MM.1S (cell line): ENCODE measurements at regions not wholly inside any gene's neighbourhood (a gene's known extent, or its start where the extent isn't known, plus 50 kb on each side); places are given as distances from the start of the nearest gene placed in this dataset.

Experiments used
- DNase-seq: peaks from one replicate; pipeline ENCODE4 v3.0.0-alpha.2; 2015
- H2AFZ ChIP-seq: fragments of 300-600 bp; sonication (generic); 2 replicates; pipeline ENCODE4 v1.6.0; 2016; ENCODE audit warnings: antibody characterized with exemption, low read length
- H3F3A ChIP-seq: fragments of 300-600 bp; sonication (generic); 2 replicates; pipeline ENCODE4 v1.6.1; 2016; ENCODE audit warnings: mild to moderate bottlenecking, antibody characterized with exemption, low read length, moderate library complexity, mixed read lengths; ENCODE audit not compliant: insufficient read depth
- H3K27ac ChIP-seq: fragments of 300-600 bp; sonication (generic); 2 replicates; pipeline ENCODE4 v1.5.1; 2016; ENCODE audit warnings: mild to moderate bottlenecking, low read length
- H3K27me3 ChIP-seq: fragments of 300-600 bp; sonication (generic); replicated peaks from 2 replicates; pipeline ENCODE4 v1.6.0; 2016; ENCODE audit warnings: low read length; ENCODE audit not compliant: insufficient read depth
- H3K36me3 ChIP-seq: fragments of 300-600 bp; sonication (generic); replicated peaks from 2 replicates; pipeline ENCODE4 v1.6.1; 2016; ENCODE audit warnings: mild to moderate bottlenecking, low read length, mixed read lengths; ENCODE audit not compliant: insufficient read depth
- H3K4me1 ChIP-seq: fragments of 300-600 bp; sonication (generic); 2 replicates; pipeline ENCODE4 v1.6.1; 2016; ENCODE audit warnings: low read length, mixed read lengths
- H3K4me2 ChIP-seq: fragments of 300-600 bp; sonication (generic); 2 replicates; pipeline ENCODE4 v1.6.0; 2016; ENCODE audit warnings: low read depth, low read length
- H3K4me3 ChIP-seq: fragments of 300-600 bp; sonication (generic); 2 replicates; pipeline ENCODE4 v1.5.1; 2016; ENCODE audit warnings: low read length, mixed read lengths
- H3K79me2 ChIP-seq: fragments of 300-600 bp; sonication (generic); 2 replicates; pipeline ENCODE4 v1.6.1; 2016; ENCODE audit warnings: mixed run types, low read length, mixed read lengths
- H3K9ac ChIP-seq: fragments of 300-600 bp; sonication (generic); 2 replicates; pipeline ENCODE4 v1.6.1; 2016; ENCODE audit warnings: low read length, mixed read lengths
- H3K9me2 ChIP-seq: fragments of 300-600 bp; sonication (generic); replicated peaks from 2 replicates; pipeline ENCODE4 v1.6.1; 2016; ENCODE audit warnings: mild to moderate bottlenecking, low read length, mixed read lengths; ENCODE audit not compliant: insufficient read depth
- H3K9me3 ChIP-seq: fragments of 300-600 bp; sonication (generic); replicated peaks from 2 replicates; pipeline ENCODE4 v1.6.1; 2016; ENCODE audit warnings: mild to moderate bottlenecking, low read length, mixed read lengths; ENCODE audit not compliant: insufficient read depth
- H4K20me1 ChIP-seq: fragments of 300-600 bp; sonication (generic); 2 replicates; pipeline ENCODE4 v1.6.1; 2016; ENCODE audit warnings: mild to moderate bottlenecking, low read length, moderate library complexity, mixed read lengths; ENCODE audit not compliant: insufficient read depth
- EZH2 ChIP-seq: fragments of 300-600 bp; sonication (generic); optimal IDR thresholded peaks from 2 replicates; pipeline ENCODE3; 2017; ENCODE audit warnings: low read depth, mild to moderate bottlenecking, antibody characterized with exemption, low read length, mixed read lengths
- EZH2phosphoT487 ChIP-seq: fragments of 300-600 bp; sonication (generic); IDR thresholded peaks from 2 replicates; pipeline ENCODE4 v1.6.1; 2018; ENCODE audit warnings: antibody characterized with exemption, low read length
- TF ChIP-seq, protein P1 (sequence below): fragments of 300-600 bp; sonication (generic); IDR thresholded peaks from 2 replicates; pipeline ENCODE4 v1.5.1; 2016; ENCODE audit warnings: antibody characterized with exemption, low read length, mixed read lengths

- Histone ChIP-seq H3K4me1 (peaks cover 16% of the 10 kb centered on the region), H3K27me3 (0 out of 2 replicates have a peak, but pooled peaks cover 9% of the 10 kb centered on the region), H2AFZ (no peak overlapping the region), H3K9me3 (no peaks in the 10 kb centered on the region), H3K9me2 (no peaks in the 10 kb centered on the region), H3K36me3 (no peaks in the 10 kb centered on the region), H3K9ac (no peak overlapping the region), H4K20me1 (no peaks in the 10 kb centered on the region), H3K79me2 (no peaks in the 10 kb centered on the region), H3K4me3 (no peak overlapping the region), H3K4me2 (peak overlapping the region; percentile 26; the same call in 1 of the 2 replicates), H3K27ac (no peak overlapping the region), H3F3A (peaks cover 5% of the 10 kb centered on the region; the same call in 1 of the 2 replicates)
- TF ChIP-seq EZH2phosphoT487 (no peak), EZH2 (no peak)
- TF ChIP-seq, protein P1, sequence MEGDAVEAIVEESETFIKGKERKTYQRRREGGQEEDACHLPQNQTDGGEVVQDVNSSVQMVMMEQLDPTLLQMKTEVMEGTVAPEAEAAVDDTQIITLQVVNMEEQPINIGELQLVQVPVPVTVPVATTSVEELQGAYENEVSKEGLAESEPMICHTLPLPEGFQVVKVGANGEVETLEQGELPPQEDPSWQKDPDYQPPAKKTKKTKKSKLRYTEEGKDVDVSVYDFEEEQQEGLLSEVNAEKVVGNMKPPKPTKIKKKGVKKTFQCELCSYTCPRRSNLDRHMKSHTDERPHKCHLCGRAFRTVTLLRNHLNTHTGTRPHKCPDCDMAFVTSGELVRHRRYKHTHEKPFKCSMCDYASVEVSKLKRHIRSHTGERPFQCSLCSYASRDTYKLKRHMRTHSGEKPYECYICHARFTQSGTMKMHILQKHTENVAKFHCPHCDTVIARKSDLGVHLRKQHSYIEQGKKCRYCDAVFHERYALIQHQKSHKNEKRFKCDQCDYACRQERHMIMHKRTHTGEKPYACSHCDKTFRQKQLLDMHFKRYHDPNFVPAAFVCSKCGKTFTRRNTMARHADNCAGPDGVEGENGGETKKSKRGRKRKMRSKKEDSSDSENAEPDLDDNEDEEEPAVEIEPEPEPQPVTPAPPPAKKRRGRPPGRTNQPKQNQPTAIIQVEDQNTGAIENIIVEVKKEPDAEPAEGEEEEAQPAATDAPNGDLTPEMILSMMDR = peak; percentile 8; the same call in 1 of the 2 replicates
- DNase-seq = peak; percentile 89
Observed at GRCh38 chr3:189563853-189564563, 67.2 kb upstream of the TP63 start.

DNA sequence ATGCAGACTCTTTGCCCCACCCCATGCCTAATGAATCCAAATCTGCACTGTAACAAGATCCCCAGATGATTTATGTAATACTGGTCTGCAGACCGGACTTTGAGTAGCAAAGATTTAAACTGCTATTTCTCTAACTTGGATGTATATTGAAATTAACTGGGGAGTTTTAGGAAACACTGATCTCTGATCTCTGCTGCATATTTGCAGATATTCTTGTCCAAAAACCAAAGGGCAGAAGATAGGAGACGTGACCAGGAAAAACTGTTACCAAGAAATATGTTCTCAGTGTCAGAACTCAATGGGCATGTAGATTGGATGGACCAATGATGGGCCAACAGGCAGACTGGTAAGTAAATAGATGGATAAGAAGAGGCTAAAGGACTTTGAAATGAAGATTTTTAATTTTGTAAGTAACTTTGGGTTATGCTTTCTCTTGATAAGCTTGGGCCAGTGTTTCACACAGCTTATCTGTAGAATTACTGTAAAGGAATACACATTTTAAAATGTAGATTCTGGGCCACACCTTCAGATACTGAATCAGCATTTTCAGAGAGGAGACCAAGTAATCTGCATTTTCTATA, 64.5 kb upstream of the TP63 start:
- H3K4me1 ChIP-seq = peaks cover 16% of the 10 kb centered on the region
- no peak overlapping the region for H3K4me2 ChIP-seq
- no peak for DNase-seq
- 0 out of 2 replicates have a peak, but pooled peaks cover 9% of the 10 kb centered on the region for H3K27me3 ChIP-seq
- H3K9ac ChIP-seq = no peak overlapping the region
- H3F3A ChIP-seq = peaks cover 5% of the 10 kb centered on the region; the same call in 1 of the 2 replicates
- no peak overlapping the region for H3K4me3 ChIP-seq
- H3K9me2 ChIP-seq = no peaks in the 10 kb centered on the region
- no peaks in the 10 kb centered on the region for H3K36me3 ChIP-seq
- TF ChIP-seq, protein P1 = no peak
- TF ChIP-seq EZH2phosphoT487 (no peak), EZH2 (no peak)
- no peak overlapping the region for H3K27ac ChIP-seq
- H3K79me2 ChIP-seq = no peaks in the 10 kb centered on the region
- no peaks in the 10 kb centered on the region for H3K9me3 ChIP-seq
- no peaks in the 10 kb centered on the region for H4K20me1 ChIP-seq
- H2AFZ ChIP-seq = no peak overlapping the region

GRCh38 chr3:189567322-189567721, 63.9 kb upstream of the TP63 start:
- Histone ChIP-seq H2AFZ (no peak overlapping the region), H3K4me3 (no peak overlapping the region), H3K4me2 (no peak overlapping the region), H3K27me3 (0 out of 2 replicates have a peak, but pooled peaks cover 9% of the 10 kb centered on the region), H3K36me3 (no peaks in the 10 kb centered on the region), H3K9me3 (no peaks in the 10 kb centered on the region), H3K9me2 (no peaks in the 10 kb centered on the region), H3K79me2 (no peaks in the 10 kb centered on the region), H3K9ac (no peak overlapping the region), H4K20me1 (no peaks in the 10 kb centered on the region), H3F3A (peaks cover 5% of the 10 kb centered on the region; the same call in 1 of the 2 replicates), H3K27ac (no peak overlapping the region), H3K4me1 (peaks cover 16% of the 10 kb centered on the region)
- TF ChIP-seq EZH2 (no peak), EZH2phosphoT487 (no peak)
- TF ChIP-seq, protein P1 = no peak
- no peak for DNase-seq
